ENCODE measurements at regions not wholly inside any gene's neighbourhood (a gene's known extent, or its start where the extent isn't known, plus 50 kb on each side); places are given as distances from the start of the nearest gene placed in this dataset.

DNA sequence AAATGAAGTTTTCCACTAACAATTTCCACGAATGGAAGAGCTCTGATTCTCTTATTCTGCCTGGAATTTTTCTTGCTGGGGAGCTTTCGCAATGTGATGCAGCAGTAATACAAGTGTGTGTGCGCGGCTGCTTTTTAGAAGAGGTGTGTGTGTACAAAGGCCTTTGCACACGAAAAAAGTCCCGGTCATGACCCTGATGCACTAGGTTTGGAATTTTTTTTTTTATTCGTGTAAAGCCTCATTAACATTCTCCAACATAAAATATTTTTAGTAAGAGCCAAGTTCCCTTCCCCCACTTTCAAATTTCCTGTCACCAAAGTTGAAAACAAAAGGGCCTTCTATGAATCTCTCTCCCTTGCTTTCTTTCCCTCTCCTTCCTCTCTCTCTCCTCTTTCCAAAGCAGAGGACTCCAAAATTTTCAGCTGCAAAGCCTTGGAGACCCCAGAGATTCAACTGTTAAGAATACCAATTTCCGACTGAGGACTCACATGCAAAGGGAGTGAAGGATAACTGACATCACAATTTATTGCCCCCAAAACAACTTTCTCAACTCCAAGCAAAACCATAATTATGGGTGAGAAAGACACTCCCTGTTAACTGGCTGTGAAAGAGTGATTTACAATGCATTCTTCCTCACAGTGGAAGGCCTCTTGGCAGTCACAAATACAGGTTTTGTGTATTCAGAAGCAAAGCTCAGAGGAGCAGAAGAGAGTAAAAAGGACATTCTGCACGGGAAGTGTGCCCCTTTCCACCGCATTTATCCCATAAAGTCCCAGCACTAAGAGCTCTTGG is 421.2 kb upstream of the JARID2 start:
- H3K4me3 ChIP-seq, result no peak overlapping the region
- H3K27ac ChIP-seq, result no peak overlapping the region
- no peak for TF ChIP-seq CTCF (IDR thresholded peaks at IDR 0.05)
- DNase-seq (ENCODE audit: low spot score), result no peak

DNA sequence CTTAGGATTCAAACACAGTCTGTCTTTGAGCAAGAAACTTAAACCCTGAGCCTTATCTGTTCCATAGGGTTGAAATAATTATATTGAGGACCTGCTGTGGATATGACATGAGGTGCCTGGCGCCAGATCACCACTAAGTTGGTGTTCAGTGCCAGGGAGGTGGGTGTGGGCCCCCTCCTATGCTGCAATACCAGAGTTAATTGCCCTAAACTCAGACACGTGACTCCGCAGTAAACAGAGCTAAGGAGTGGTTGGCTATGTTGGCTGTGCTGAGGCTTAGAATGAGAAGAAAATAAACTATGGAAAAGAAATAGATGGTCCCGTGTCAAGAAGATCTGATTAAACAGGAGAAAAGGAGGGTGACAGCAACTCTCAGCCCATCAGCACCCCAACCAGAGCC is 419.4 kb upstream of the JARID2 start:
- TF ChIP-seq CTCF (IDR thresholded peaks at IDR 0.05), result no peak
- no peak overlapping the region for H3K4me3 ChIP-seq
- no peak overlapping the region for H3K27ac ChIP-seq
- no peak for DNase-seq (ENCODE audit: low spot score)

DNA sequence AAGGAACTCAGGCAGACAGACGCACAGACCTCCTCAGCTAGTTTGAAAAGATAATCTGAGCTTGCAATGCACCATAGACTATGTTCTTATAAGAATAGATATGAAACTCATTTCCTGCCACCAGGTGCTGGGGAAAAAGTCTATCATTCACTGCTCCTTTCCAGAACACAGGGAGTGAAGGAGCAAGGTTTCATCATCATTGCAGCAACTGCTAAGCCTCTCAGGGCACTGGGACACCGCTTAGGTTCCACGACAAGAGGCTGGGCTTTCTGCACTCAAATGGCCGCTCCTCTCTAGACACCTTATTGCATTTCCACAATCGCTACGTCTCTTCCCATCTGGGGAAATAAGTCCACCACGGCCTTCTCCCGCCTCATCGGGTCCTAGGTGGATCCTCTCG is 418.5 kb upstream of the JARID2 start:
- DNase-seq (ENCODE audit: low spot score), result no peak
- Histone ChIP-seq H3K27ac (no peak overlapping the region), H3K4me3 (no peak overlapping the region)
- no peak for TF ChIP-seq CTCF (IDR thresholded peaks at IDR 0.05)

- no peak overlapping the region for H3K27ac ChIP-seq
- H3K4me3 ChIP-seq, result no peak overlapping the region
- no peak for TF ChIP-seq CTCF (IDR thresholded peaks at IDR 0.05)
- no peak for DNase-seq (ENCODE audit: low spot score)
Observed at GRCh38 chr6:14828201-14828611, 417.7 kb upstream of the JARID2 start.

- TF ChIP-seq CTCF (IDR thresholded peaks at IDR 0.05), result no peak
- no peak for DNase-seq (ENCODE audit: low spot score)
- Histone ChIP-seq H3K4me3 (no peak overlapping the region), H3K27ac (no peak overlapping the region)
Observed at GRCh38 chr6:14831070-14831469, 414.8 kb upstream of the JARID2 start.

- H3K27ac ChIP-seq, result no peak overlapping the region
- no peak for DNase-seq (ENCODE audit: low spot score)
- H3K4me3 ChIP-seq, result no peak overlapping the region
- TF ChIP-seq CTCF (IDR thresholded peaks at IDR 0.05), result no peak
Observed at GRCh38 chr6:14831937-14832336, 413.9 kb upstream of the JARID2 start.

DNA sequence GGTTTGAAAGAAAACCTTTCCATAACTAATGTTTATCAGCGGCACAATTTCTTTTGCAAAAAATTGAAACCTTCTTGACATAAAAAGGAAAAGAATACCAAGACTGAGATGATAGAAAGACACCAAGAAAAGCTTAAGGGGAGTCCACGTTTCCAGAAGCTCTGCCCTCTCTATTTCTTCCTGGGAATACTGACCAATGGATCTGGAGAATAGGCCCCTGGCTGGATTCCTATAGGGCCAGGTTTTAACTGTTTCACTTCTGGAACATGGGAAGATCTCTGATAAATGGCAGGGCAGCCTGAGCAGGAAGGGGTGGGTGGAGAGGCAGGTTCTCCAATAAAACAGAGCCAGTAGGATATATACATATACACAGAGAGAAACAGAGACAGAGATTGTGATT is 413.4 kb upstream of the JARID2 start:
- Histone ChIP-seq H3K4me3 (no peak overlapping the region), H3K27ac (no peak overlapping the region)
- no peak for TF ChIP-seq CTCF (IDR thresholded peaks at IDR 0.05)
- DNase-seq (ENCODE audit: low spot score), result no peak

Data from coronary artery (tissue), 2 donors.